Loucy (cell line): ENCODE measurements at regions not wholly inside any gene's neighbourhood (a gene's known extent, or its start where the extent isn't known, plus 50 kb on each side); places are given as distances from the start of the nearest gene placed in this dataset.

Source experiments
- H2AFZ ChIP-seq: fragments of 200-600 bp; sonication (generic); 2 replicates; pipeline ENCODE4 v1.6.0; 2016; ENCODE audit warnings: antibody characterized with exemption, mild to moderate bottlenecking, low read length, moderate library complexity
- H3F3A ChIP-seq: fragments of 200-600 bp; 2 replicates; pipeline ENCODE4 v1.6.0; 2016; ENCODE audit warnings: antibody characterized with exemption, low read depth, mild to moderate bottlenecking
- H3K27me3 ChIP-seq: fragments of 200-600 bp; sonication (generic); 2 replicates; pipeline ENCODE4 v1.6.1; 2014; ENCODE audit warnings: low read length, mild to moderate bottlenecking; ENCODE audit not compliant: insufficient read depth, poor library complexity, severe bottlenecking
- H3K36me3 ChIP-seq: fragments of 200-600 bp; sonication (generic); 2 replicates; pipeline ENCODE4 v1.6.1; 2016; ENCODE audit warnings: low read length; ENCODE audit not compliant: insufficient read depth
- H3K4me1 ChIP-seq: fragments of 200-600 bp; sonication (generic); 2 replicates; pipeline ENCODE4 v1.5.1; 2014; ENCODE audit warnings: low read length, mild to moderate bottlenecking; ENCODE audit not compliant: insufficient read depth, poor library complexity, severe bottlenecking
- H3K4me2 ChIP-seq: fragments of 200-600 bp; sonication (generic); 2 replicates; pipeline ENCODE4 v1.6.0; 2014; ENCODE audit warnings: antibody characterized with exemption, low read length, low read depth, mild to moderate bottlenecking; ENCODE audit not compliant: poor library complexity, severe bottlenecking
- H3K4me3 ChIP-seq: fragments of 200-600 bp; sonication (generic); 2 replicates; pipeline ENCODE4 v1.5.1; 2014; ENCODE audit warnings: low read length, mild to moderate bottlenecking, mixed read lengths; ENCODE audit not compliant: poor library complexity, severe bottlenecking
- H3K79me2 ChIP-seq: fragments of 200-600 bp; sonication (generic); 2 replicates; pipeline ENCODE4 v1.6.1; 2014; ENCODE audit warnings: low read length; ENCODE audit not compliant: insufficient read depth
- H3K9ac ChIP-seq: fragments of 200-600 bp; sonication (generic); 2 replicates; pipeline ENCODE4 v1.6.0; 2014; ENCODE audit warnings: mild to moderate bottlenecking, low read depth, low read length, moderate library complexity; ENCODE audit not compliant: poor library complexity, severe bottlenecking
- H3K9me2 ChIP-seq: fragments of 200-600 bp; sonication (generic); replicated peaks from 2 replicates; pipeline ENCODE4 v1.6.1; 2016; ENCODE audit warnings: low read depth, low read length, mixed read lengths
- H3K9me3 ChIP-seq: fragments of 200-600 bp; sonication (generic); 2 replicates; pipeline ENCODE4 v1.6.1; 2014; ENCODE audit warnings: mild to moderate bottlenecking, antibody characterized with exemption, low read length, low read depth; ENCODE audit not compliant: insufficient read depth
- H4K20me1 ChIP-seq: fragments of 200-600 bp; sonication (generic); 2 replicates; pipeline ENCODE4 v1.6.0; 2014; ENCODE audit warnings: antibody characterized with exemption, low read length, mild to moderate bottlenecking; ENCODE audit not compliant: insufficient read depth, poor library complexity, severe bottlenecking
- CTCF ChIP-seq: fragments of 200-600 bp; sonication (generic); conservative IDR thresholded peaks from 2 replicates; pipeline ENCODE4 v1.5.1; 2014; ENCODE audit warnings: mild to moderate bottlenecking, antibody characterized with exemption, low read length
- EZH2phosphoT487 ChIP-seq: fragments of 200-600 bp; IDR thresholded peaks from 2 replicates; pipeline ENCODE4 v1.6.1; 2018; ENCODE audit warnings: antibody characterized with exemption, mild to moderate bottlenecking, moderate library complexity, borderline replicate concordance

DNA sequence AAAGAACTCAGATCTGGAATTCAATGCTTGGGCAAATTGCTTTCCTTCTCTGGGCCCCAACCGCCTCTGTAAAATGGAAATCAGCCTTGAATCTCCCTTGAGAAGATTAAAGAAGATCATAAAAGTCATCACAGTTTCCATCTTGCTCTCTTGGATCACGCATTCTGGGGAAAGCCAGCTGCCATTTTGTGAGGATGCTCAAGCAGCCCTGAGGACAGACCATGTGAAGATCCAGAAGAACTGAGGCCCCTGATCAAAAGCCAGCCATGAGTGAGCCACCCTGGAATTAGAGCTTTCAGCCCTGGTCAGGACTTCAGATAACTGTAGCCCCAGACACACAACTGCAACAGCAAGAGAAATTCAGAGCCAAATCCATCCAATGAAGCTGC is 229.3 kb downstream of the MN1 start:
- TF ChIP-seq EZH2phosphoT487 (no peak), CTCF (no peak)
- no peaks in the 10 kb centered on the region for H3K27me3 ChIP-seq
- no peaks in the 10 kb centered on the region for H4K20me1 ChIP-seq
- no peaks in the 10 kb centered on the region for H3K36me3 ChIP-seq
- no peaks in the 10 kb centered on the region for H3K9me3 ChIP-seq
- no peak overlapping the region for H3K4me3 ChIP-seq
- no peaks in the 10 kb centered on the region for H3F3A ChIP-seq
- no peaks in the 10 kb centered on the region for H3K79me2 ChIP-seq
- no peak overlapping the region for H2AFZ ChIP-seq
- H3K9me2 ChIP-seq, result no peaks in the 10 kb centered on the region
- no peak overlapping the region for H3K9ac ChIP-seq
- H3K4me1 ChIP-seq, result no peaks in the 10 kb centered on the region
- no peak overlapping the region for H3K4me2 ChIP-seq

DNA sequence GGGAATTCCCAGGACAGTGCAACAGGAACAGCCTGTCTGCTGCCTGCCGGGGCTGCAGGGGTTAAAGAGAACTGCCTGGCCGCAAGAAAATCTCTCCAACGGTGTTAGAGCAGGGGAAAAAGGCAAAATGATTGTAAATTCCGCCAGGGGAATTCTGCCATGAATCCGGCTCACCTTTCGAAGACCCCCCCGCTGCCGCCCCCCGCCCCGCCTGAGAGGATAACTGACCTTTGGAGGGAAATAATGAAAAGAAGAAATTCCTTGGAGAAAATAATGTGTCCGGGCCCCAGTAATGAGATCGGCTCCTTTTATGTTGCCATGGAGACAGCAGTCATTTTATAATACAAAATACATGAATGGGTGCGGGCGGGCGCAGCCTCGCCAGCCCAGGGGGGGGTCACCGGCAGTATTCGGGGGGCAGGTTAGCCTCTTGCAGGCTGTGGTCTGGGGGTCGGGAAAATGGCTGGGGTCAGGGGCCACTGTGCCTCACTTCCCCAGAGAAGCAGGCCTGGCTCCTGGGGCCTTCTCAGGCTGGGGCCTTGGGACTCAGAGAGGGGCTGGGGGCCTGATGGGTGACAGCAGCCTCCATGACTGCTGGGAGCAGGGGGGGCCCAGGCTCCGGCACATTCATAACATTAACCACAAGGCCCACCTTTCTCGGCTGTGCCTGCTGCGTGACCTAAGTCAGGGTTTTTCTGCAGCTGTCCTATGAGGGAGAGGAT is 228.1 kb downstream of the MN1 start:
- no peak overlapping the region for H2AFZ ChIP-seq
- no peaks in the 10 kb centered on the region for H3K4me1 ChIP-seq
- no peak overlapping the region for H3K9ac ChIP-seq
- H3K79me2 ChIP-seq, result no peaks in the 10 kb centered on the region
- no peaks in the 10 kb centered on the region for H3K9me2 ChIP-seq
- H3F3A ChIP-seq, result no peaks in the 10 kb centered on the region
- H3K4me3 ChIP-seq, result no peak overlapping the region
- H3K4me2 ChIP-seq, result no peak overlapping the region
- TF ChIP-seq CTCF (no peak), EZH2phosphoT487 (no peak)
- no peaks in the 10 kb centered on the region for H4K20me1 ChIP-seq
- no peaks in the 10 kb centered on the region for H3K36me3 ChIP-seq
- no peaks in the 10 kb centered on the region for H3K9me3 ChIP-seq
- H3K27me3 ChIP-seq, result no peaks in the 10 kb centered on the region

DNA sequence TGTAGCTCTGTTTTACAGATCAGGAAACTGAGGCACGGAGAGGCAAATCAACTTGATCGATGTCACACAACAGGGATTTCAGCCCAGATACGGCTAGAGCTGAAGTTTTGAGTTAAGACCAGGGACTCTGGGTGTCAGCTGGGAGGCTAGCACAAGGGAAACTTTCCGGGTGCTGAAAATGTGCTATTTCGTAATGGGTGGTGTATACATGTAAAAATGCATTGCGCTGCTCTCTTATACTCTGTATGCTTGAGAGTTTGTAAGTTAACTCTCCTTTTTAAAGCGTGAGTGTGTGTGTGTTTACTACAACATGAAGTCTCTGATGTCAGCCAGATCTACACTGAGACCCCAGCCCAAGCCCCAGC is 227.6 kb downstream of the MN1 start:
- Histone ChIP-seq H3K9me2 (no peaks in the 10 kb centered on the region), H2AFZ (no peak overlapping the region), H3K9me3 (no peaks in the 10 kb centered on the region), H3K4me3 (no peak overlapping the region), H3K4me2 (no peak overlapping the region), H4K20me1 (no peaks in the 10 kb centered on the region), H3K4me1 (no peaks in the 10 kb centered on the region), H3K27me3 (no peaks in the 10 kb centered on the region), H3K36me3 (no peaks in the 10 kb centered on the region), H3K9ac (no peak overlapping the region), H3F3A (no peaks in the 10 kb centered on the region), H3K79me2 (no peaks in the 10 kb centered on the region)
- no peak for TF ChIP-seq EZH2phosphoT487
- TF ChIP-seq CTCF, result no peak
